Erythroblast (primary cell): ENCODE measurements at regions not wholly inside any gene's neighbourhood (a gene's known extent, or its start where the extent isn't known, plus 50 kb on each side); places are given as distances from the start of the nearest gene placed in this dataset.

Source experiments
- GATA1 ChIP-seq: IDR thresholded peaks from 2 replicates; pipeline ENCODE4 v1.6.1; 2011; ENCODE audit warnings: low read depth, mild to moderate bottlenecking, control low read depth, low read length, moderate library complexity
- POLR2A ChIP-seq: IDR thresholded peaks from 2 replicates; pipeline ENCODE4 v1.6.1; 2011; ENCODE audit warnings: mild to moderate bottlenecking, low read length

- TF ChIP-seq POLR2A = no peak
- TF ChIP-seq GATA1 = no peak
Observed at GRCh38 chr10:63883861-63884260, 362.7 kb downstream of the REEP3 start.
